DMS153 treated with DMSO at 0.1 percent for 48 hours (cell line): ENCODE measurements at regions not wholly inside any gene's neighbourhood (a gene's known extent, or its start where the extent isn't known, plus 50 kb on each side); places are given as distances from the start of the nearest gene placed in this dataset.

Experiments used
- DNase-seq: peaks from one replicate; lab custom pipeline; 2025; ENCODE audit not compliant: unreplicated experiment; lab: John Stamatoyannopoulos, UW

DNA sequence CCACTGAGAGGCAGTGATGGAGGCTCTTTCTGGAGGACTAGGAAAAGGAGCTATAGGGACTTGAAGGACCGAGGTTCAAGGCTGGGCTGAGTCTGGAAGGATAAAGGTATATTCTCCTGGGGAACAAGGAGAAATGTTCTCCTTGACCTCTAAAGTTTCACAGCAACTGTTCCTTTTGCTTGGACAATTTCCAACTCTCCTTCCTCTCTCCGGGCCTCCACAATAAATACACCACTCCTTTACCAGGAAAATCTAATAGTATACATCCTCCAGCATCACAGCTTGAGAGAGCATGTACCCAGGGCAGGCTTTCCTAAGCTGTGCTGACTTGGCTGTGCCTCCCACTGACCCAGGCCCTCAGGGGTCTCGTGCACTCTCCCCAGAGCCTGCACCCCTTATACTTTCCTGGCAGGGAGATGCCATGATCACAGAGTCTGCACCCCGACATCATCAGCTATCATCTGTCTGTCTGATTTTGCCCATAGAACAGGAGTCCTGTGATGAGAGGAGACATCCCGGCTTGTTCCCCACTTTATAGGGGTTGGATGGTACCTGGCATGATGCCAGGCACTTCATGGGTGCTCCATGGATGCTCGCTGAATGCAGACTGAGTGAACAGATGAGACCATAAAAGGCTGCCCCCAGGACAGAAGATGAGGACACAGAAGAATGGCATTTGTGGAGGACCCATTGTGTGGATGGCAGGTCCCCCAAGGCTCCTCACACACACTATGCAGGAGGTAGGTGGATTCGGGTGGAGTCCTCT lies 582.6 kb upstream of the CDH5 start:
- no peak for DNase-seq

DNA sequence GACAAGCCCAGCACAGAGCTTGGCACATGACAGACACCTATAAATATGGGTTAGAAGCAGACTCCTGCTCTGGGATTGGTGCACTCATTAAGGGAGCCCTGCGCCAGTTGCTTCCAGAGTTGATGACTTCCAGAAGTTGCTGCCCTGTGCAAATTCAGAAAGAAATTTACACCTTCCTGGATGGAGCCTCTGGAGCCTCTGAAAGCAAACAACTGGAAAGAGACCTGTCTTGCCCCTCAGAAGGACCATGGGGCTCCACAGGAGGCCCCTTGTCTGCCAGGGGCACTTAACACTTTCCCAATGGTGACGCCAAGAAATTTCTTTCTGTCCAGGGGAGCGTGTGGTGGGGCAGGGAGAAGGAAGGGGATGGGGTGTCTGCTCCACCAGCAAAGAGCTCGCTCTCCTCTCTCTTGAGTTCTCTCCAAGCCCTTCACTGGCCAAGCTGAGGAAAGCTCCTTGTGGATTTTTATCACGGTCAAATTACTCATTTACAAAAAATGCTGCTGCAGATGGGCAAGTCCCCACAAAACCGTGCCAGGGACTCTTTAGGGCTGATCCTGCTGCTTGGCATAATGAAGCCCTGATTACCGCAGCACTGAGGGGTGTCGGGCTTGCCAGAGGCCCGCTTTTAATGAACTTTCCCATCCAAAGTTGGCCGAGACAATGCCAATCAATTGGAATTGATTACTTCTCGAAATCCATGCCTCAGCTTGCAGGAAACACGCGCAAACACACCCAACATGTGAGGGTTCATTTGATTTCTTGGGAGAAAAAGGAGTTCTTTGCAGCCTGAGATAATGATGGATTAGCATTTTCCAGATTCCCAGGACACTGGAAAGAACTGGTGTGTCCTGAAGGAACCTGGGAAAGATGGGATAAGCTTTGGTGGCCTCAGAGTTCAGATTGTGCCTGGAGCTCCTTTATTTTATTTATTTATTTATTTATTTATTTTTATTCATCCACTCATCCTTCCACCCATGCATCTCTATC lies 583.6 kb upstream of the CDH5 start:
- DNase-seq, result no peak

DNA sequence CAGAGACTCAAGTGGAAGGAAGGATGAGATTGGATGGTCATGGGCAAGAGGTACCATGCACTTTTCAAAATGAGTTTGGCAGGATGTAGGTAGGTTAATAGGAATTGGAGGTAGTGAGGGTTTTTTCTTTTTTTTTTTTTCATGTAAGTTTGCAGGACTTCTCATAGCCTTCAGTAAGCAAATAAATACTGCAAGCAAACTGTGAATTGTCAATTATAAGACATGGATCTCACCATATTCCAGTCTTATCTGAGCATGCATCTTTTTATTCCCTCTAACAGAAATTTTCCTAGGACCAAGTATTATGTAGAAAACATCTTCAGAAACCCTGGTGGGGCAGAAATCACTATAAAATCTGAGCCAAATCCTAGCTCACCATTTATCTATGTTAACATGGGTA lies 584.6 kb upstream of the CDH5 start:
- DNase-seq, result no peak

DNA sequence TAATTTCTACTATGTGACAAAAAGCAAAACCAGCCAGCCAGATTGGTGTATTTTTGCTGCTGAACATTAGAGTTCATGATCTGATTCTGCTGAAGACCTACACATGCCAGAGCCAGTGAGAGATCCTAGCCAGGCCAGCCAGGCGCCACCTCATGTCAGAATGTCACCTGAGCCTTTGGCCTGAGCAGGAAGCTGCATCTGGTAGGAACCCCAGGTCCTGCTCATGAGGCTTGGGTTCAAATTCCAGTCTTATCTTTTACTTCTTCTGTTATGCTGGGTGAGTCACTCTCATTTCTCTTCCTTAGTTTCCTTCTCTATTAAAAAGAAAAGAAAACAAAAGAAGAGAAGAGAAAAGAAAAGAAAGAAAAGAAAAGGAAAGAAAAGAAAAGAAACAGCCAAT lies 585.1 kb upstream of the CDH5 start:
- no peak for DNase-seq

DNA sequence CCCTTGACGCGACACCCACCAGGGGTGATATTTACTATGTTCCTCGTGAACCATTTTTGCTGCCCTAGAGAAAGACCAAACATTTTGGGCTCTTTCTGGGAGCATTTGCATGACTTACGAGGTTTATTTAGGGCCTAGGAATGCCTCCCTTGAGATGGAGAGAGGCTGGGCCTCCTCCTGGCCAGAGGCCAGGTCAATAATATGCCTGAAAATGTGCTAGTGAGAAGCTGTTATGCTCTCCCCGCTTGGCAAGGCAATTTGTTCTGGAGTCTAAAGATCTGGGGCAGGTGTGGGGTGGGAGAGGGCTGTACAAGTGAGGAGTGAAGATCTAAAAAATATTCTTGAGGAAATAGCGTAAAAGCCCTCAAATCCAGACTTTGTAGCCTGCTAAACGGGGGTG lies 587.3 kb upstream of the CDH5 start:
- DNase-seq, result no peak

DNA sequence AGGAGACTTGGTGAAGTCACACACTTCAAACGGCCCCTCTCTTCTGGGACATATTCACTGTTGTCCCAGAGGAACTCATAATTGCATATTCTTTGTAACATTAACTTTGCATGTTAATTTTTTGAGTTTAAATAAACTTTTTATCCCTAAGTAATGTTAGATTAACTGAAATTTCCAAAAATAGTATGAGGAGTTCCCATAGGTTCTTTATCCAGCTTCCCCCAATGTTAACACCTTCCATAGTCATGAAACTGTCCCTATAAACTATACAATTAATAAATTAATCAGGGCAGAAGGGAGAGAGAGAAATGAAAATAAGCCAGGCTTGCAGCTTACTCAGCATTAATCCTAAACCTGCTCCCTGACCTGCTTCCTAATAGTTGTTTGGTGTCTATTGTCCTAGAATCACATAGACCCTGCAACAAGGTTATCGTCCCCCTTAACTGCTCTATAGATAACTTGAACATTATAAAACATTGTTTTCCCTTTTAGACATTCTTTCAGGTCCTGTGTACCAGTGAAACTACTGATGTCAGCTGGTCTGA lies 589.8 kb upstream of the CDH5 start:
- no peak for DNase-seq

DNA sequence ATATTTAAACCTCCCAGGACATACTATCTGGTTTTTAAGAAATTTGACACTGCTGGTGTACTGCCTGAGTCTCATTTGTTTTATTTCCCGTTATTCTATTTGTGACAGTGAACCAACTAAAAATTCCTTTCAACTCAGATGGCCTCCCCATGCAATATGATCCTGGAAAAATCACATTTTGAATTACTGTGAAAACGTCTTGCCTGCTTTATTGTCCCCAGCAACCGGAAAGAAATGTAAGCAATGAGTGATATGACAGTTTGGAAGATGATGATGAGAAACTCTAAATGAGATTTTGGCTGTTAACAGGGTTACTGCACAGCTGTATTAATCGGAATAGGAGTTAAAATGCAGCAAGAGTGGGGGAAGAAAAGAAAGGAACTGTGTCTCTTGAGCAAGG lies 590.7 kb upstream of the CDH5 start:
- DNase-seq, result no peak

DNA sequence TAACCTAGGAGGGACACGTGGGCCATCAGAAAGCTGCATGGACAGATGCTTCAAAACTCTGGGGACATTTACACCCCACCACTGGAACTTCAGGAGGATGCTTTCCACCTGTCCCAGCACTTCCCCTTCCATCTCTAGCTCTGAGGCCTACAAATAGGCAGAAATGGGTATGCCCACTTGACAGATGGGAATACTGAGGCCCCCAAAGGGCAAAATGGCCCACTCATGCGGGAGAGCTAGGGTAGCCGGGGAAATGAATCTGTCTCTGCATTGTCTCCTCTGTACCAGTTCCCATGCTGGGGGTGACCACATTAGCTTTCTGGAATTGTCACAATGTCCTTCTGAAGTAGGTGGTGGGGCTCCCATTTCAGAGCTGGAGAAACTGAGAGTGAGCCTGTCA lies 592.1 kb upstream of the CDH5 start:
- DNase-seq, result no peak

DNA sequence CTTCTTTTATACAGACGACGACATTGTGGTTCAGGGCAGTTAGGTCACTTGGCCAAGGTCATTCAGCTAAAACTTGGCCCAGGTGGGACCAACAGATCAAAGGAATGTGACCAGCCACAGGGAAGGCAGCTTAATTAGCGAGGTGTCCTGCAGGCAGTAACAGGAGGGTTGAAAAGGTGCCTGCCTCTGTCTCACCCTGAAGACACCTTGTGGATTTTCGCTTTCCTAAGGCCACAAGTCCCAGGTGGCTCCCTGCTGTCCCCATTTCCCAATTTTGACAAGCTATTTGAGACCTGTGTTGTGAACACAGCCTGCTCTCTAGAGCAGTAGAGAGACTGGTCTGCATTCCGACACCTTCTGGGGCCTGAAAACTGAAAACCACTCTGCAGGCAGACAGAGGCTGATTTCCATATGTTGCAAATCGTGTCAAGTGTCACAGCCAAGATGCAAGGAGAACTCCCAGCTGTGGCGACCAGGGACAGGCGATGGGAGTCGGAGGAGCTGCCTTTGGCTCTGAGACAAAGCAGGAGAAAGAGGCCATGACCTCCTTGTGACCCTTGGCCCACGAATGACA lies 593.1 kb upstream of the CDH5 start:
- no peak for DNase-seq

DNA sequence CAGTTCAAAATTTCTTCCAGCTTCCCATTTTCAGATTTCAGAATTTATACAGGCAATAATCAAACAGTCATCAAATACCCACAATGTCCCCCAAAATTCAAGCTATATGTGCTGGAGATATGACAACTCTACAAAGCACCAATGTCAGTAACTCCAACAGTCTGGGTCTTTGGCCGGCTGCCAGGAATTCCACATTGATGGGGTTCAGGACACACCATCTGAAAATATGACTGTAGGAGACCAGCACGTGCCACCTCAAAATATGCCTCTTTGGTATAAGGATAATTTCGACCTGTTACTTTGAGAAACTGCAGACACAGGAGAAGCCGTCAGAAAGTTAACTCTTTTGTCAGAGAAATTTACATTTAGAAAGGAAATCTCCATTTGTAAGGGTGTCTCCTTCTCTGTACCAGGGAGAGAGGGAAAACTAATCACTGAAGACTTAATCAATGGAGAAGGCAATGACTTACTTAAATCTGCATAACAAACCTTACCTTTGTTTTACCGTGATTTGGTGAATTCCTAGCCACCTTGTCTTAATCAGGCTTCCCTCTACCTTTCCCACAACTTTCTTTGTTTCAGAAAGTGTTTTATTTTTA lies 594.3 kb upstream of the CDH5 start:
- DNase-seq, result no peak

DNA sequence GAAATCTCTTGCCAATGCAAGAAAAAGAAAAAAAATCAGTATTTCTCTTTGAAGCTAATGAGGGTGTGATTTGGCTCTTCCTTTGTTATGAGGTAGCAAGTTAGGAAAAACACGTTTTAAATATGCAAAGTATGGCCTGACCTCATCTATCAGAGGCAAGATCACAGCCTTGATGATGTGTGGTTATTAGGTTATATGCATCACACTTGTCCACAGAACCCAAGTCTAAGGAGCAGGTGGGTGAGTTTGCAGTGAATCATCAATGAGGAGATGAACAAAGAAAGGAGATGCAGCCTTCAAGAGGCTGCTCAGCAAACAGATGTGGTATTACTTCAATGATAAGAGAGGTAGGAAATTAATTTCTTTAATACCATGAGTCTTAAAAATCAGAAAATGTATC lies 594.8 kb upstream of the CDH5 start:
- no peak for DNase-seq

DNA sequence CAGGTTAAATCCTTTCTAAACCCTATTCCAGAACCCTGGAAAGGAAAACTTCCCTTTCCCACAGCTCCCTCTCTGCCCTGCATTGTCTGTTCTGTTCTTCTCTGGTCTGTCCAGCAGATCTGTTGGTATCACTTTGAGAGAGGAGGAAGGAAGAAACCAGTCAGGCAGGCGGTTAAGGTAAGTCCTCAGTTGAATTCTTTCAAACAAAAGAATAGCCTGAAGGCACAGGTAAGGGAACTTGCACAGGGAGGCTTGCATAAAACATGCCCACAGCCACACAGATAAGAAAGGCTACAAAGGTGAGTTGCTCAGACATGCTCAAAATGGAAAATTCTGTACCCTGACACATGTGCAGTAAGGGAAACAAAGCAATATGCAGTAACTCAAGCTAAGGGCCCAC lies 595.7 kb upstream of the CDH5 start:
- DNase-seq, result no peak

DNA sequence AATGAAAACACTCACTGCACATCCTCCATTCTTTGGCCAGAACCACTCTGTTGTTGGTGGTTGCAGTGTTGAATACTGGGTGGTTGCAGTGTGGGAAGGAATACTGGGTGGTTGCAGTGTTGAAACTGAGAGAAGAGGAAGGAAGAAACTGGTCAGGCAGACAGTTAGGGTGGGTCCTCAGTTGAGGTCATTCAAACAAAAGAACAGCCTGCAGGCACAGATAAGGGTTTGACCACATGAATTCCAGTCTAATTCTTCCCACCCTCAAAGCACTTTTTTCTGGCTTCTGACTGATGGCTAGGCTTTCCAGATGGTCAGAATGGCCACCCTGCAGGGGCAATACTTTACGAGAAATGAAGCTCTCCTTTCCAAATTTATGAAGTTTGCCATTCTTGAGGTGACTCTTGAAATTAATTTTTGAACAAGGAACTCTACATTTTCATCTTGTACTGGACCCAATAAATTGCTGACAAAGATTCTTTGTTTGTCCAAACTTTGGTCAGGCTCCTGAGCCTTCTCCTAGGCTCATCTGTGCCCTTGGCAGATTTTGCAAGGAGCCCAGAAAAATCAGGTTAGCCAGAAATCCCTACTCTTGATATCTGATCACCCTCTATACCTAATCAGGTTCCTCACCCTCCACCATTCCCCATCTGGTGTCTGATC lies 596.6 kb upstream of the CDH5 start:
- DNase-seq, result no peak

DNA sequence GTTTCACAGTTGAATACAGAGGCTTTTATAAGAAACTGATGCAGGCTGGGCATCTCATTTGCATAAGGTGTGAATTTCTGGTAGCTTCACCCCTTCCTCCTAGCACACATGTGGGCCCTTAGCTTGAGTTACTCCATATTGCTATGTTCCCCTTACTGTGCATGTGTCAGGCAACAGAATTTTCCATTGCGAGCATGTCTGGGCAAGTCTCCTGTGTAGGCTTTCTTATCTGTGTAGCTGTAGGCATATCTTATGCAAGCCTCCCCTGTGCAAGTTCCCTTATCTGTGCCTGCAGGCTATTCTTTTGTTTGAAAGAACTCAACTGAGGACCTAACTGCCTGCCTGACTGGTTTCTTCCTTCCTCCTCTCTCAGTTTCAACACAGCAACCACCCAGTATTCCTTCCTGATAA lies 597.4 kb upstream of the CDH5 start:
- DNase-seq, result no peak

DNA sequence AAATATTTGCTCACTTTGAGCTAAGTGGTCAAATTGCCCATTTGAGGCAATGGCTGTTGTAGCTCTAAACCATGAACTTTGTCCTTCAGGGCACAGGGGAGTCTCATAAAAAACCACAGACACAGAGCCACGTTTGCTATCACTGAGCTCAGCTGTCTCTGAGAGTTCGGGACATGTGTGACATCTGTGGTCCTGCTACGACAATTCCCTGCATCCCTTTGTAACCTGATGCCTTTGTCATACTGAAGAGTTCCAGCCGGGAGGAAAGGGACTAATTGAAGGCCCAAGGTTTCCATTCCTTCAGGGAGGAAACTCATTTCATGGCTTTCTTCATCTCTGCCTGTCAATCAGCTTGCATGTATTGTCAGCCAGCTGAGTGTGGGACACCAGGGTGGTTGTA lies 599.4 kb upstream of the CDH5 start:
- DNase-seq, result no peak

DNA sequence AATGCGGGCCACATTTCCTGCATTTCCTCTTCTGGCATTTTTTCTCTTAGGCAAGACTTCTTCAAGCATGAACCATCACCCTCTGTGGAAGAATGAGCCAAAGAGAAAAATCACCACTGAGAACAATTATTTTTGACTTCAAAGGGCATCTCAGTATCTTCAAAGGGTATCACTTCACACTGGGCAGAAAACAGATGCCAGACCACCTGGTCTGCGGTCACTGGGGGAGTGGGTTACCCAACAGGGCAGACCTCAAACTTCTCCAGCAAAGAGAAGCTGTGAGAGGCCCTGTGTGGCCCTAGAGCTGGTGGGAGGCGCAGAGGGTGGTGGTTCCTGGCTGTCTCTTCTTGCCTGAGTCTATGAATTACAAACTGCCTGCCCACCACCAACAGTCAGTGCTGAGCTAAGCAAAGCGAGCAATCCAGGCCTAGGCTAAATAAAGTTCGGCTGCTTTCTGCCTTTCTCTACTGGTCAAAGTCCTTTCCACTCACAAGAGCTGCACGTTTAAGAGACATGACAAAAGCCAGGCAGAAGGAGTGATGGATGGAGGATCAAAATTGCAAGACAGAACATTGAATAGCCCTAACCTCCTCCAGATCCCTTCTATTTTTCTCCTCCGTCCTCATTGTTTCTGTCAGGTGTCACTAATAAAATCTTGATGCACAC lies 602.7 kb upstream of the CDH5 start:
- DNase-seq, result no peak

DNA sequence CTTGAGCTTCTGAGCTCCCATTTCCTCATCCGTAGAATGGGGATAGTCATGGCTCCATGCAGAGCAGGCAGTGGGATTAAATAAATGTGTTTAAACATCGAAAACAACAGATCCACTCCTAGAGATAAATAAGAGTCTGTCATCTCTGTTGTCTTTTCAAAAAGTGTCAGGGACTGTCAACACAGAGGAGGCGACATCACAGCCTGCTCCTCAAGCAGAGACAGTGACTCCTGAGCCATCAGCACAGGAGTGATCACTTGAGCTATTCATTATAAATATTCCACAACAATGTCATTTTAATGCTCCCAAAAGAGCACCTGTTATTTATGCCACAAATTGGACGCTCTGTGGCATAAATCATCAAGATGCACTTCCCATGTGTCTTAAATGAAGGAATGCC lies 605.6 kb upstream of the CDH5 start:
- DNase-seq, result no peak

DNA sequence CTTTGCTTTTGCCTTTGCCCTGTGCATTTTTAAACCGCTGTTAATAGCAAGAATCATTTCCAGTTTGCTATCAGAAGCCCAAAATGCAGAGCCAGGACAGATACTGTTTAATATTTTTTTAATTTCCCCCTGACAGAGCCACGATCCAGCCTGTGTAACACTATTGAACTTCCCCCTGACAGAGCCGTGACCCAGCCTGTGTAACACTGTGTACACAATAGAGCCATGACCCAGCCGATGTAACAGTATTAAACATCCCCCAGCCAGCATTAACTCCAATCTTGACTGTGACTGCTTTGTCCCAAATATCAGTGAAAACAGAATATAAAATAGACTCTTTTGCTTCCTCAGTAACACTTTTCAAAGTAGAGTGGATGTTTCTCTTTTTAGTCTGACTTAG lies 607.9 kb upstream of the CDH5 start:
- no peak for DNase-seq

DNA sequence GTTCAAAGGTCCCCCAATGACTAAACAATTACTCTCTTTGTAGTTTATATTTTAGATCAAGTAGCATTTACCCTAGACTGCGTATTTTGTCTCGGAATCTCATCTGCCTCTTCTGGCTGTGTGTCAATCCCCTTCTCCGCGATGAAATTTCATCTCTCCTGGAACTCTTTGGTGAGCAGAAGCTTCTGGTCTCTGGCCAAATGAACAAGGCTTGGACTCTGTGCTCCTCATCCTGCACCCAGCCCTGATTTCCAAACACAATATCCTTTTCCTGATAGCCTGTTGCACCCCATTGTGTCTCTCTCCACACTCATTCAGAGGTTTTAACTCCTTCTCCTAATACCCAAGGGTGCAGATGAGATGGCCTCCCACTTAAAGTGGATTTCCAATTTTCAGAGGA lies 609.4 kb upstream of the CDH5 start:
- no peak for DNase-seq

DNA sequence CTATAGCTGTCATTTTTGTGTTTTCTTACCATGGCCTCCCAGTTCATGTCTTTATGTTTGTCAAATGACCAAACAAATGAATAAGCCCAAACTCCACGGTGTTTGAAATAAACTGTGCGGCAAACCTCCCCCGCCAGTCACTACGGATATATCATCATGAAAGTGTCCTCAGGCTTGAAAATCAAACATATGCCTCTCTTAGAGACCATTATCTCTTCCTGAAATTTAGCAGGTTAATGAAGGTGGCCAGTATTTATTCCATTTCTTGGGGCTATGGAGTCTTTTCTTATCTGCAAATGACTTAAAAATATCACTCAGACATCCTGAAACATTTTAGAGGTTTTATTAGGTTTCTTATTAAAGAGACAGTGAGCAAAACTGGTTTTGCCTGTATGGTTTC lies 610.3 kb upstream of the CDH5 start:
- no peak for DNase-seq
